Thyroid gland (tissue), 4 donors: ENCODE measurements at regions not wholly inside any gene's neighbourhood (a gene's known extent, or its start where the extent isn't known, plus 50 kb on each side); places are given as distances from the start of the nearest gene placed in this dataset.

Experiments used
- CTCF ChIP-seq, 6 experiments: fragments of 200-600 bp in 3 of 6; fragments of 450-650 bp in 3 of 6; sonication (generic) in 3 of 6; IDR thresholded peaks; one replicate each; pipeline ENCODE4 v1.5.1; 2016 to 2019; ENCODE audit warnings: antibody characterized with exemption in 6 of 6, mild to moderate bottlenecking in 2 of 6, inconsistent platforms in 1 of 6, moderate library complexity in 1 of 6
- POLR2A ChIP-seq, 2 donors: fragments of 450-650 bp; IDR thresholded peaks; one replicate each; pipeline ENCODE4 v1.6.1; 2017; ENCODE audit warnings: antibody characterized with exemption in 2 of 2, mild to moderate bottlenecking in 2 of 2, moderate library complexity in 1 of 2

- TF ChIP-seq POLR2A (IDR thresholded peaks at IDR 0.05), result no peak
- no peak for TF ChIP-seq CTCF (IDR thresholded peaks at IDR 0.05)
Observed at GRCh38 chr1:79912813-79913212, 906.3 kb upstream of the ADGRL4 start.
